ENCODE measurements at regions not wholly inside any gene's neighbourhood (a gene's known extent, or its start where the extent isn't known, plus 50 kb on each side); places are given as distances from the start of the nearest gene placed in this dataset.
"Not testable (repeated sequence)": the region's sequence is repeated elsewhere in the genome, so short reads cannot be mapped to it uniquely, and the experiment has no call there.

DNA sequence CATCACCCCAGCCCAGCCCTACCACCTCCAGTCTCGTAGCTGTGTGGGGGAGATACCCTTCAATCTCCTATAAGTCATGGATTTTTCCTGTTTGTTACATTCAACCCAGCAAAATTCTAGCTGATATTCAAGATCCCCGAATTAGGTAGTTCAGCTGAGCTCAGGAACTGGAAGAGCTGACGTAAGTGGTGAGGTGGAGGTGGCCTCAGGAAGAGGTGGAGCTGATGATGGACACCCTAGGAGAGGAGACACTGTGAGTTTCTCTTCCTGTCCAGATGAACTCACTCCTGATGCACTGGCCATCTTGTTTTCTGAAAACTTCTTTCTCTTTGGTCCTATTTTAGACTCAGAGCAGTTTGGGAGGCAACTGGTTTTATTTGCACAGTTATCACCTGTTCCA lies 90.5 kb upstream of the PITRM1 start:
- FAIRE-seq (no peak), DNase-seq (ENCODE audit: insufficient read length, low spot score) (no peak)

DNA sequence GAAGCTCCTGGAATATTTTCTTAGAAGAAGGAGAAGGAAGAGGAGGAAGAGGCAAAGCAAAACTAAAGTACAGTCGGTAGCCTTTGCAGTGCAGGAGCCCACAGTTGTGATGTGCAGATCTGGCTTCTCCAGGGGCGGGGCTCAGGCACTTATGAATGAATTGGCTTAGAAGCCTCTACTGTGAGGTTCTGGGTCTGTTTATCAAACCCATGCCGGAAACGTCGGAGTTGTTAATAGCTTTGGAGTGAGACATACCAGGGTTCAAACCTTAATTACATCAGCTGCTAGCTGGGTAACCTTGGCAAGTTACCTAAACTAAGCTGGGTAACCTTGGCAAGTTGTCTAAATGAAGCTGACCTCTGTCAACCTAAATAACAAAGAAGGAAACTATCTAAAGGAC lies 89.3 kb upstream of the PITRM1 start:
- FAIRE-seq (no peak), DNase-seq (ENCODE audit: insufficient read length, low spot score) (no peak)

DNA sequence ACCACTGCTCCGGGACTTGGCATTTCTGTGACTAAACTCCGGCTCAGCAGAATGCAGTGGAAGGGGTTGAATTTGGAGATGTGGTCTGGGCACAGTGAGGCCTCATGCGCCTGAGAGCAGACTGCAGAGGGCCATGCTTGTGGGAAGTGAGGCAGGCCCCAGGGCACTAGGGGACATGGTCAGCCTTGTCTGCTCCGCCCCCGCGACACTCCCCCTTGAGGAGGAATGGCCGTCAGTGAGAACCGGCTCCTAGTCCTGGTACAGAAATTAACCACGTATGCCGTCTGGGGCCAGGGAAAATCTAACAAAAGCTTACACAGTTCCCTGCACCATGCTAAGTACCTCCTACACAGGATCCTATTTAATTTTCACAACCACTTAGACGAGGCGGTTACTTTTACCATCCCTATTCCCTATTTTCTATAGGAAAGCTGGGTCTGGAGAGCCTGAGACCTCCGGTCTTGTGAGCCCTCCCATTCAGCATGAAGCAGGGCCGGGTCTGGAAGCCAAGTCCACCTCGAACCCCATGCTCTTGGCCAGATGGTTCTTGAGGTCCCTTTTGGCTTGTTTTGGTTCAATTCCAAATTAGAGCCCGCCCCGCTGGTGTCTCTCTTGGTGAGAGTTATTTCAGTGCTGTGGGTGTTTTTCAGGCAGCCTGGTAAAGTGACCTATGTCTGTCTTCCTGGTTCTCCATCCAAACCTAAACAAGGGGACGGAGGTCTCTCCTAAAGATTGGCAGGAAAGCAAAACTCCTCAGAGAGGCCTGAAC lies 87.7 kb upstream of the PITRM1 start:
- no peak for DNase-seq (ENCODE audit: insufficient read length, low spot score)
- no peak for FAIRE-seq

- FAIRE-seq (no peak), DNase-seq (ENCODE audit: insufficient read length, low spot score) (no peak)
Observed at GRCh38 chr10:3259499-3259898, 86.9 kb upstream of the PITRM1 start.

DNA sequence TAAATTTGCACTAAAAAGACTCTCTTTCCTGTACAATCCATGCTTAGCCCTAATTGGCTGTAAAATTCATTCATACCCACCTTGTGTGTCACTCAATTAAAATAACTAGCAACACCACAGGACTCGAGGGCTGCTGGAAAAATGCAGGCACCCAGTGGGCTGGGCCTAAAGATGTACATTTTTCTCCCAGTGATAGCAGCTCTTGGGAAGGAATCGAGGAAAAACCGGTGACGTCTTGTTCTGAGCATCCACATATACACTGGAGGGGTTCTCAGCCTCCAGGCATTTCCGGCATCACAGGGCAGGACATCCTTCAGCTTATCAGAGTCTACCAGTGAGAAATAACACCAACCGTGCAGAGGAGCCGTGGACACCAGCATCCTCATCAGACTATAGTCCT lies 85.8 kb upstream of the PITRM1 start:
- DNase-seq (ENCODE audit: insufficient read length, low spot score) (no peak), FAIRE-seq (no peak)

DNA sequence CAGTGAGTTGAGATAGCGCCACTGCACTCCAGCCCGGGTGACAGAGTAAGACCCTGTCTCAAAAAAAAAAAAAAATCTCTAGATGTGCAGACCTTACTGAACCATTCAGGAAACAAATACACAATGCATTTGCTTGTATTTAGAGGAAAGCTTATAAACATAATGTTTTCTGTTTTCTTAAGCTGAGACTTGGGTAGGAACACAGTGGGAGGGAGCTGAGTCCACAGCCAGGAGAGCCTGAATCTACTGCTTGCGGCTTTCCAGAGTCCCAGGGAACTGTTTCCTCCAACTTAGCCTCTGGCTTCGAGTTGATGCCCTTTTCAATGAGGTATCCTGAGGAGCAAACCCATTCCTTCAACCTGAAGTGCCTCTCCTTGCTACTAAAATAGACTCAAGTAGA lies 83.0 kb upstream of the PITRM1 start:
- DNase-seq (ENCODE audit: insufficient read length, low spot score), result no peak
- FAIRE-seq, result no peak

DNA sequence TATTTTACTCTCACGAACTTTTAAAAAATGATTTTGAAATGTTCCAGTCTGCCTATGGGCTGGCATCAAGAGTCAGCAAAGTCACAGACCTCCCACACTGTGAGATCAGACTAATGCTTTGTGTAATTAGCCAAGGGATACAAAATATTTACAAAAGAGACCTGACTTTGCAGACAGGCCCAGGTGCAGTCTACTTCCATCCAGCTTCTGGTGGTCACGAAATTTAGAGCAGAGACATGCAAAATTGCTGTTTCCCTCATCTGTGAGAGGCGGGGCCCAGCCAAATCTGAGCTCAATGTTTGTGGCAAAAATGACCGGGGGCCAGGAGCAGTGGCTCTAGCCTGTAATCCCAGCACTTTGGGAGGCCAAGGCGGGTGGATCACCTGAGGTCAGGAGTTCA lies 82.5 kb upstream of the PITRM1 start:
- FAIRE-seq, result no peak
- no peak for DNase-seq (ENCODE audit: insufficient read length, low spot score)

- DNase-seq (ENCODE audit: insufficient read length, low spot score); FAIRE-seq: not testable (repeated sequence)
Observed at GRCh38 chr10:3253974-3254373, 81.4 kb upstream of the PITRM1 start.

DNA sequence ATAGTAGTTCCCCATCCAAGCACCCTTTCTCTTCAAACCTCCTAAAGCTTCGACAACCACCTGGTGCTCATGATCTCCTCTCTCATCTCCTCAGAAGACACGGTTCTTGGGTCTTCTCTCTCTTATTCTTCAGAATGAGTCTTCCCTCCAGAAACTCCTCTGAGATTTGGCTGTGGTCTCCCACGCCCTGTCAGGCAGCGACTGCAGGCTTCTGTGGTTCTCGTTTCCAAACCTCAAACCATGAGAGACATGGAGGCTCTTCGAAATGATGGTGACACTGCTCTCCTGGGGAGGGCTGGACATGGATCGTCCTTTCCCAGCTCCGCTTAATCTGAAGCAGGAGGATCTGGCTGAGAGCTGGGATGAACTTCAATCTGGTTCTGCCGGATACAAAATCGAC lies 78.6 kb upstream of the PITRM1 start:
- FAIRE-seq, result no peak
- DNase-seq (ENCODE audit: insufficient read length, low spot score), result no peak

DNA sequence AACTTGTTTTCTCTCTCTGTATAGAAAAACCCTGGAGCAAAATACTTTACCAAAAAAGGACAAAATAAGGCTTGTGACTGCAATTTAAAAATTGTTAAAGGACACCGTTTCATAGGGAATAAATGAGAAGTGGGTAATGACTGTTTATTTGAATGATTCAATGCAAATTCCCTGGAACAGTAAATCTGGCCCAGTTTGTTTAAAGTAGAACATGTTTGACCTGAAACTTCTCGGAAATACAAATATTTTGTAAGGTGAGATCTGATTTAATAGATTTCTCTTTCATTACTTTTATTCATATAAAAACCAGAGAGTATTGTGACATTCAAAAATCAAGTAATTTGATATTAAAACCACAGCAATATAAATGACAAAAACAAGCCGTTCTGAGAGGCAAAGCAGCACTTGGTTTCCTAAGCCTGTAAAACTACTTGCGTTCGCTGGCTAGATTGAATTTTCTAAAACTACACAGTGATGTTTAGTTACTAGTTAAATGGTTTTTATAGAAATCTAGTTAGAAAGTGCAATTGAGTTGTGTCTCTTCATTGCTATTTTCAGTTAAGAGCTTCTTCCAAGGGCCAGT lies 76.8 kb upstream of the PITRM1 start:
- DNase-seq (ENCODE audit: insufficient read length, low spot score) (no peak), FAIRE-seq (no peak)

DNA sequence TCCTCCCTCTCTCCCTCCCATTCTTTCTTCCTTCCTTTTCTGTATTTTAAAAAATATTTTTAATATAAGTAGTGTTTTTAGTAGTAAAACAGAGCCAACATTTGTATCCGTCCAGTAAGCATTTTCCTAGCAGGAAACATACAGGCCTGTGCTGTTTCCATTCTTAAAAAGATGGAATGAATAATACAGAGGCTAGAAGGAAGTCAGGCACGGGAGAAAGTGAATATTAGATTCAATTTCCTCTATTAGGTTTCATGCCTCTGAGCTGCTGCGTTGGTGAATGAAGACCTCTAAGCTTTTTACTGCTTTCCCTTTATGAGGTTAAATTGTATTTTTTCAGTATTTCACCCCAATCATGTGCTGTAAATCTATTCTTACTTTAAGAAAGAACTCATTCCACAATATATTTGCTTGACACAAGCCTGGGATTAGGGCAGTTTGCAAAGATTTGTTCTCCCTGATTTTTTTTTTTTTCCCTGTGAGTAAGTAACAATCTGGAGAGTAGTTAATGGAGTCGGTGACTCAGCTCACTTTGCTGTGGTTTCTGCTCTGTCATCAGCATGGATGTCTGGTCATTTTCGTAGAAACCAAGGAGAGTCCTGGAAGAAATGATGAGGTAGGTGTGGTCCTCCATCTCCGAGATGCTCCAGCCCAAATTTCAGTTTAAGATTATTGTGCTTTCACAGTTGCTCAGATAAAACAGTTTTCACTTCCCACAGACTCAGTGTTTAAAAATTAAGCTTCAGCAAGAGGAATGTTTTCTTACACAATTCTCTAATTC lies 76.1 kb upstream of the PITRM1 start:
- no peak for DNase-seq (ENCODE audit: insufficient read length, low spot score)
- no peak for FAIRE-seq

GRCh38 chr10:3245395-3245794 lies 72.8 kb upstream of the PITRM1 start:
- no peak for DNase-seq (ENCODE audit: insufficient read length, low spot score)
- FAIRE-seq, result no peak

DNA sequence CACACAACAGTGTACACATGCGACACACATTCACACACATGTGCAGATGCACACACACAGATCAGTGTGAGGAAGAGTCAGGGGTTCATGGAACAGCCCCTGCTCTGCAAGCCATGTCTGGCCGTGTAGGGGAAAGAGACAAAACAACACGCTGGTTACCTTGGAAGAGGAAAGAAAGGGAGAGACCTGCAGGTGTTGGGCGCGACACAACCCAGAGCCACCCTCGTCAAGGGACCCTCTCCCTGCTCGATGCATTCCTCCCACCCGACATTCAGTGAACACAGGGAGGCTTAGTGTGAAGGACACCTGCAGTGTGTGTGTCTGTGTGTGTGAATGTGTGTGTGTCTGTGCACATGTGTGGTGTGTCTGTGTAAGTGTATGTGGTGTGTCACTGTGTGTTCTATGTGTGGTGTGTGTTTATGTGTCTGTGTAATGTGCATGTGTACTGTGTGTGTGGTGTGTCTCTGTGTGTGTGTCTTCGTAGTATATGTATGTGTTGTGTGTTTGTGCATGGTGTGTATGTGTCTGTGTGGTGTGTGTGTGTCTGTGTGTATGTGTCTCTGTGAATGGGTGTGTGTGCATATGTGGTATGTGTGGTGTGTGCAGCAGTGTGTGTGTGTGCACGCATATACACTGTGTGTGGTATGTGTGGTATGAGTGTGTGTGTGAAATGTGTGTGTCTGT lies 69.5 kb upstream of the PITRM1 start:
- FAIRE-seq, result no peak
- DNase-seq (ENCODE audit: insufficient read length, low spot score), result no peak

GRCh38 chr10:3241274-3241921 lies 68.8 kb upstream of the PITRM1 start:
- FAIRE-seq (no peak), DNase-seq (ENCODE audit: insufficient read length, low spot score) (no peak)

- DNase-seq (ENCODE audit: insufficient read length, low spot score) (no peak), FAIRE-seq (no peak)
Observed at GRCh38 chr10:3239920-3240894, 67.6 kb upstream of the PITRM1 start.

GRCh38 chr10:3239066-3239919 lies 66.7 kb upstream of the PITRM1 start:
- FAIRE-seq (peak; percentile 81), DNase-seq (ENCODE audit: insufficient read length, low spot score) (peak; percentile 58)

DNA sequence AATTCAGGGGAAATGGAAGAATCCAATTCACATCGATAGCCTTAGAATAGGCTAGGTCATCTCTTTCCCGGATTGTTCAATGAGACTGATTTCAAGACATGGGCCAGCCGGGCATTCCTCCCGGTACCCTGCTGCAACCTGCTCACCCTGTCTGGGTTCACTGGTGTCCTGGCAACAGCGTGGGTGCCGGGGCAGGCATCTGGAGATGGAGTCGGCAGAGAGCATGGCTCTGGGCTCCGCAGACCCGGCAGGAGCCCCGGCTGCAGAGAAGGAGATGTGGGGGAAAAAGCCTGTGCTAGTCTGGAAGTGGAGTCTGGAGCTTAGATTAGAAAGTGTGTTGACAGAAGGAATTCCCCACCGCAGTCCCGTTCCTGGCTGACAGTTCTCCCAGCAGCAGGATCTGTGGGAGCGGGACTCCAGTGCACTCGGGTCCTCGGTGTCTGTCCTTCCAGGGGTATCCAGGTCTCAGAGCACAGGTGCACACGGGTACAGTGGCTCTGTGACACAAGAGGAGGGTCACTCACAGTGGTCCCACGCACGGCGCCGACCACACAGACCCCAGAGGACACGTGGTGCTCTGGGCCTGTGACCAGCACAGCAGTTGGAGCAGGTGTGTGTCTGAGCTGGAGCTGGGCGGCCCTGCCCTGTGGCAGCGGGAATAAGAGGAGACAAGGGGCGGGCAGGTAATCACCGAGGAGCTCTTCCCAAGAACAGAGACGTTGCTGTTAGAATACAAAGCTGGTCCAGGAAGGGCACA lies 65.7 kb upstream of the PITRM1 start:
- DNase-seq (ENCODE audit: insufficient read length, low spot score), result no peak
- FAIRE-seq, result no peak

- FAIRE-seq, result no peak
- DNase-seq (ENCODE audit: insufficient read length, low spot score), result no peak
Observed at GRCh38 chr10:3237530-3237929, 64.9 kb upstream of the PITRM1 start.

Measured in GM19239 (cell line).